ENCODE measurements at regions not wholly inside any gene's neighbourhood (a gene's known extent, or its start where the extent isn't known, plus 50 kb on each side); places are given as distances from the start of the nearest gene placed in this dataset.

GRCh38 chr3:178194539-178194938 lies 341.7 kb upstream of the KCNMB2 start:
- TF ChIP-seq, protein P1, sequence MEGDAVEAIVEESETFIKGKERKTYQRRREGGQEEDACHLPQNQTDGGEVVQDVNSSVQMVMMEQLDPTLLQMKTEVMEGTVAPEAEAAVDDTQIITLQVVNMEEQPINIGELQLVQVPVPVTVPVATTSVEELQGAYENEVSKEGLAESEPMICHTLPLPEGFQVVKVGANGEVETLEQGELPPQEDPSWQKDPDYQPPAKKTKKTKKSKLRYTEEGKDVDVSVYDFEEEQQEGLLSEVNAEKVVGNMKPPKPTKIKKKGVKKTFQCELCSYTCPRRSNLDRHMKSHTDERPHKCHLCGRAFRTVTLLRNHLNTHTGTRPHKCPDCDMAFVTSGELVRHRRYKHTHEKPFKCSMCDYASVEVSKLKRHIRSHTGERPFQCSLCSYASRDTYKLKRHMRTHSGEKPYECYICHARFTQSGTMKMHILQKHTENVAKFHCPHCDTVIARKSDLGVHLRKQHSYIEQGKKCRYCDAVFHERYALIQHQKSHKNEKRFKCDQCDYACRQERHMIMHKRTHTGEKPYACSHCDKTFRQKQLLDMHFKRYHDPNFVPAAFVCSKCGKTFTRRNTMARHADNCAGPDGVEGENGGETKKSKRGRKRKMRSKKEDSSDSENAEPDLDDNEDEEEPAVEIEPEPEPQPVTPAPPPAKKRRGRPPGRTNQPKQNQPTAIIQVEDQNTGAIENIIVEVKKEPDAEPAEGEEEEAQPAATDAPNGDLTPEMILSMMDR (IDR thresholded peaks at IDR 0.05) = no peak
- no peak for TF ChIP-seq POLR2AphosphoS5 (IDR thresholded peaks at IDR 0.05)
- no peak for TF ChIP-seq POLR2A (IDR thresholded peaks at IDR 0.05)
- Histone ChIP-seq H3K27me3 (no peaks in the 10 kb centered on the region), H3K27ac (no peak overlapping the region), H3K4me3 (no peak overlapping the region), H3K4me1 (no peaks in the 10 kb centered on the region), H3K9me3 (no peaks in the 10 kb centered on the region), H3K36me3 (no peaks in the 10 kb centered on the region)
- intact Hi-C loops (cut with DNase I; ENCODE audit: low total_unique reads) = no loop called here
- DNase-seq (ENCODE audit: low spot score in 2 of 2) = no peak

GRCh38 chr3:178195824-178196223 lies 340.4 kb upstream of the KCNMB2 start:
- no peak for DNase-seq (ENCODE audit: low spot score in 2 of 2)
- TF ChIP-seq POLR2A (IDR thresholded peaks at IDR 0.05) (no peak), POLR2AphosphoS5 (IDR thresholded peaks at IDR 0.05) (no peak)
- TF ChIP-seq, protein P1 (IDR thresholded peaks at IDR 0.05) = no peak
- Histone ChIP-seq H3K4me1 (no peaks in the 10 kb centered on the region), H3K27me3 (no peaks in the 10 kb centered on the region), H3K27ac (no peak overlapping the region), H3K4me3 (no peak overlapping the region), H3K36me3 (no peaks in the 10 kb centered on the region), H3K9me3 (no peaks in the 10 kb centered on the region)
- intact Hi-C loops (cut with DNase I; ENCODE audit: low total_unique reads) = no loop called here

DNA sequence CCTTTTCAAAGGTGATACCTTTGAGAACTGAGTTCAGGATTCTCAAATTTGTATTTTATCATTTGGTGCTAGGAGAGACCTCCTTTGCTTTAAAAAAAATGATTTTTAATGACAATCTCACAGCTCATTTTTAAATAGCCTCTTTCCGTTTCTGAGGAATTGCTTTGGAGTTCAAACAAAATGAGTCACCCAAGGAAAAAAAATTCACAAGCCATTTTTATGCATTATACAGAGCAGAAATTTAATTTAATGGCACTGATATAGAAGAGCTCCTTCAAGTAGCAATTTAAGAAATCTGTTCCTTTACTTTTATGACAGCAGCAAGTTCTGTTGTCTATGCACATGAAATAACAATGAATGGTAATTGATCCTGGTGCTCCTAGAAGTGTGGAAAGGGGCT lies 337.9 kb upstream of the KCNMB2 start:
- H3K4me1 ChIP-seq = no peaks in the 10 kb centered on the region
- intact Hi-C loops (cut with DNase I; ENCODE audit: low total_unique reads) = no loop called here
- H3K4me3 ChIP-seq = no peak overlapping the region
- no peaks in the 10 kb centered on the region for H3K27me3 ChIP-seq
- no peak overlapping the region for H3K27ac ChIP-seq
- H3K9me3 ChIP-seq = no peaks in the 10 kb centered on the region
- no peak for TF ChIP-seq POLR2A (IDR thresholded peaks at IDR 0.05)
- TF ChIP-seq, protein P1 (IDR thresholded peaks at IDR 0.05) = no peak
- TF ChIP-seq POLR2AphosphoS5 (IDR thresholded peaks at IDR 0.05) = no peak
- no peaks in the 10 kb centered on the region for H3K36me3 ChIP-seq
- no peak for DNase-seq (ENCODE audit: low spot score in 2 of 2)

GRCh38 chr3:178200316-178200715 lies 335.9 kb upstream of the KCNMB2 start:
- TF ChIP-seq, protein P1 (IDR thresholded peaks at IDR 0.05) = no peak
- TF ChIP-seq POLR2AphosphoS5 (IDR thresholded peaks at IDR 0.05) (no peak), POLR2A (IDR thresholded peaks at IDR 0.05) (no peak)
- DNase-seq (ENCODE audit: low spot score in 2 of 2) = no peak
- Histone ChIP-seq H3K9me3 (no peaks in the 10 kb centered on the region), H3K4me1 (no peaks in the 10 kb centered on the region), H3K4me3 (no peak overlapping the region), H3K27ac (no peak overlapping the region), H3K27me3 (no peaks in the 10 kb centered on the region), H3K36me3 (no peaks in the 10 kb centered on the region)
- intact Hi-C loops (cut with DNase I; ENCODE audit: low total_unique reads) = no loop called here

DNA sequence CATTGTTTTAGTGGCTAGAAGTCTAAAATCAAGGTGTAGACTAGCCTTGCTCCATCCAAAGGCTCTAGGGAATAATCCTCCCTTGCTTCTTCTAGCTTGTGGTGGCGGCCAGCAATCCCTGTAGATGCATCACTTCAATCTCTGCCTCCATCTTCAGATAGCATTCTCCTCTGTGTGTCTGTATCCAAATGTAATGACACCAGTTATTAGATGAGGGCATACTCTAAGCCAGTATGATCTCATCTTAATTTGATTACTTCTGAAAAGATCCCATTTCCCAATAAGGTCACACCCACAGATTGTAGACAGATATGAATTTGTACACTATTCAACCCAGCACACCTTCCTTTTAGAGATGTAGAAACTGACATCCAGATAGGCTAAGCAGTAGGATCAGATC lies 334.5 kb upstream of the KCNMB2 start:
- H3K27me3 ChIP-seq = no peaks in the 10 kb centered on the region
- H3K9me3 ChIP-seq = no peaks in the 10 kb centered on the region
- no peaks in the 10 kb centered on the region for H3K36me3 ChIP-seq
- H3K4me3 ChIP-seq = no peak overlapping the region
- DNase-seq (ENCODE audit: low spot score in 2 of 2) = no peak
- intact Hi-C loops (cut with DNase I; ENCODE audit: low total_unique reads) = no loop called here
- no peak overlapping the region for H3K27ac ChIP-seq
- TF ChIP-seq POLR2A (IDR thresholded peaks at IDR 0.05) (no peak), POLR2AphosphoS5 (IDR thresholded peaks at IDR 0.05) (no peak)
- TF ChIP-seq, protein P1 (IDR thresholded peaks at IDR 0.05) = no peak
- H3K4me1 ChIP-seq = no peaks in the 10 kb centered on the region

All from breast epithelium (tissue), 4 donors.